GM12878 (cell line): ENCODE measurements at regions not wholly inside any gene's neighbourhood (a gene's known extent, or its start where the extent isn't known, plus 50 kb on each side); places are given as distances from the start of the nearest gene placed in this dataset.

Source experiments
- ATAC-seq: fragments of 200-7000 bp; cut with Tn5 transposase; 3 replicates; pipeline ENCODE4 v1.9.1; 2020; ENCODE audit warnings: mild to moderate bottlenecking, moderate library complexity
- BruUV-seq: library from RNA; stranded (reverse); fragments of 400-500 nt; replicated peaks from 2 replicates; lab custom pipeline; 2021; lab: Mats Ljungman, UMichigan
- CTCF ChIA-PET: fragments of 300-600 bp; sonication (Branson Sonifier 250); formaldehyde crosslinking; extraction: SDS; loops from one replicate; lab custom pipeline; 2021; ENCODE audit warnings: inconsistent platforms; lab: Yijun Ruan, JAX
- POLR2A ChIA-PET: fragments of 350-600 bp; formaldehyde crosslinking; extraction: SDS; loops from one replicate; lab custom pipeline; 2021; ENCODE audit warnings: inconsistent platforms; lab: Charles Lee
- RAD21 ChIA-PET: fragments of 300-600 bp; sonication (Branson Sonifier 250); formaldehyde crosslinking; loops from one replicate; lab custom pipeline; 2023; ENCODE audit warnings: antibody characterized with exemption; ENCODE audit not compliant: unreplicated experiment; lab: Charles Lee
- SMC1A ChIA-PET: fragments of 300-600 bp; sonication (Branson Sonifier 250); formaldehyde crosslinking; loops from one replicate; lab custom pipeline; 2023; ENCODE audit not compliant: unreplicated experiment, uncharacterized antibody; lab: Charles Lee
- DNase-seq: peaks from one replicate; pipeline ENCODE4 v3.0.0-alpha.2; 2011; ENCODE audit warnings: low read depth, low spot score
- FAIRE-seq: peaks from 3 replicates; lab custom pipeline; 2011; peaks lifted over from hg19 to GRCh38; lab: Jason Lieb, UNC
- H2AFZ ChIP-seq: 2 replicates; pipeline ENCODE4 v1.6.0; 2011; ENCODE audit warnings: low read depth, low read length, control low read depth; ENCODE audit not compliant: control insufficient read depth
- H3K27ac ChIP-seq: 2 replicates; pipeline ENCODE4 v1.5.1; 2011; ENCODE audit warnings: control low read depth; ENCODE audit not compliant: control insufficient read depth, insufficient read depth
- H3K27me3 ChIP-seq, 2 experiments: replicated peaks in 1 of 2; 2 replicates each; pipeline versions ENCODE4 v1.6.0 to v1.6.1; 2011; ENCODE audit warnings: low read length in 1 of 2; ENCODE audit not compliant: control insufficient read depth in 2 of 2, insufficient read depth in 2 of 2
- H3K36me3 ChIP-seq, 2 experiments: 2 replicates each; pipeline ENCODE4 v1.5.1; 2011; ENCODE audit warnings: low read length in 1 of 2; ENCODE audit not compliant: control insufficient read depth in 2 of 2, insufficient read depth in 2 of 2
- H3K4me1 ChIP-seq: 2 replicates; pipeline ENCODE4 v1.6.1; 2011; ENCODE audit warnings: mild to moderate bottlenecking, low read length, moderate library complexity, mixed read lengths; ENCODE audit not compliant: control insufficient read depth, insufficient read depth
- H3K4me2 ChIP-seq: 2 replicates; pipeline ENCODE4 v1.6.0; 2011; ENCODE audit warnings: control low read depth; ENCODE audit not compliant: control insufficient read depth, insufficient read depth
- H3K4me3 ChIP-seq: fragments of 200-600 bp; sonication (generic); 2 replicates; pipeline ENCODE4 v1.5.1; 2016
- H3K79me2 ChIP-seq: 2 replicates; pipeline ENCODE4 v1.6.0; 2011; ENCODE audit warnings: low read length; ENCODE audit not compliant: control insufficient read depth, insufficient read depth
- H3K9ac ChIP-seq: 2 replicates; pipeline ENCODE4 v1.8.0; 2011; ENCODE audit warnings: low read length, control low read depth, mixed read lengths; ENCODE audit not compliant: control insufficient read depth, insufficient read depth
- H3K9me3 ChIP-seq: replicated peaks from 3 replicates; pipeline ENCODE4 v1.5.1; 2011; ENCODE audit warnings: mild to moderate bottlenecking, low read length; ENCODE audit not compliant: control insufficient read depth, insufficient read depth
- H4K20me1 ChIP-seq: 2 replicates; pipeline ENCODE4 v1.6.0; 2011; ENCODE audit not compliant: control insufficient read depth, insufficient read depth
- ATF7 ChIP-seq: fragments of 450-650 bp; IDR thresholded peaks from 2 replicates; pipeline ENCODE4 v1.6.1; 2016; ENCODE audit warnings: low read depth, mild to moderate bottlenecking
- CBX5 ChIP-seq: sonication (generic); IDR thresholded peaks from 2 replicates; pipeline ENCODE4 v1.6.1; 2016; ENCODE audit warnings: low read depth, moderate library complexity, mild to moderate bottlenecking, inconsistent platforms
- IKZF1 ChIP-seq: fragments of 450-650 bp; conservative IDR thresholded peaks from 2 replicates; pipeline ENCODE4 v1.6.1; 2017; ENCODE audit warnings: antibody characterized with exemption, mild to moderate bottlenecking
- KDM1A ChIP-seq: fragments of 200-600 bp; sonication (generic); IDR thresholded peaks from 2 replicates; pipeline ENCODE4 v1.6.1; 2016; ENCODE audit warnings: borderline replicate concordance
- POLR2A ChIP-seq: IDR thresholded peaks from 2 replicates; pipeline ENCODE4 v1.6.1; 2011; ENCODE audit warnings: low read depth, mild to moderate bottlenecking, low read length
- REST ChIP-seq: IDR thresholded peaks from 2 replicates; pipeline ENCODE4 v1.6.1; 2012; ENCODE audit warnings: mild to moderate bottlenecking, low read depth, low read length
- WGBS: methylation state at CpG from one replicate; pipeline ENCODE4 v1.1.6; 2016; ENCODE audit warnings: low lambda C conversion rate; ENCODE audit not compliant: insufficient replicate concordance, insufficient coverage; ENCODE audit errors: missing lambda C conversion rate; 5-methylcytosine and 5-hydroxymethylcytosine counted together
- in situ Hi-C: fragments of 300-500 bp; cut with MboI; formaldehyde crosslinking; loops from 9 replicates; pipeline ENCODE4 v1.14.3; 2018; ENCODE audit warnings: mixed read lengths
- intact Hi-C: fragments of 100-400 bp; cut with micrococcal nuclease; formaldehyde crosslinking; loops from one replicate; pipeline ENCODE4 v1.14.2; 2022; ENCODE audit not compliant: unreplicated experiment

GRCh38 chr5:51651476-51651875 lies 268.2 kb downstream of the ISL1 start (continued):
- TF ChIP-seq REST (no peak), CBX5 (no peak)
- TF ChIP-seq, all 136 proteins: peak for 0

GRCh38 chr5:51651889-51652288 lies 268.6 kb downstream of the ISL1 start:
- ChIA-PET RAD21 (no interaction called here), CTCF (no interaction called here), POLR2A (no interaction called here), SMC1A (no interaction called here)
- intact Hi-C loops (no loop called here), in situ Hi-C loops (no loop called here)
- no peaks in the 10 kb centered on the region for H3K36me3 ChIP-seq
- no peaks in the 10 kb centered on the region for H4K20me1 ChIP-seq
- no peak overlapping the region for H3K4me3 ChIP-seq
- no peaks in the 10 kb centered on the region for H3K27me3 ChIP-seq
- H3K9ac ChIP-seq = no peak overlapping the region
- ATAC-seq (no peak), DNase-seq (no peak), FAIRE-seq (no peak)
- H3K27ac ChIP-seq = no peak overlapping the region
- H3K4me2 ChIP-seq = no peak overlapping the region
- no peak overlapping the region for H2AFZ ChIP-seq
- no peaks in the 10 kb centered on the region for H3K79me2 ChIP-seq
- WGBS = 38% methylated on average over 2 of the region's 2 CpGs
- TF ChIP-seq POLR2A (no peak), KDM1A (no peak), ATF7 (no peak), IKZF1 (no peak)
- H3K9me3 ChIP-seq = no peaks in the 10 kb centered on the region
- no peaks in the 10 kb centered on the region for H3K4me1 ChIP-seq
- BruUV-seq = no TSS peak
